NB4 (cell line): ENCODE measurements at regions not wholly inside any gene's neighbourhood (a gene's known extent, or its start where the extent isn't known, plus 50 kb on each side); places are given as distances from the start of the nearest gene placed in this dataset.

Experiments
- CTCF ChIP-seq: IDR thresholded peaks from one replicate; pipeline ENCODE4 v1.5.1; 2012; ENCODE audit warnings: low read depth, low read length
- MAX ChIP-seq: IDR thresholded peaks from 2 replicates; pipeline ENCODE4 v1.6.1; 2011; ENCODE audit warnings: low read depth, low read length
- MYC ChIP-seq: IDR thresholded peaks from 2 replicates; pipeline ENCODE4 v1.6.1; 2011; ENCODE audit warnings: low read depth, low read length
- POLR2A ChIP-seq: IDR thresholded peaks from 2 replicates; pipeline ENCODE4 v1.6.1; 2011; ENCODE audit warnings: mild to moderate bottlenecking; ENCODE audit not compliant: insufficient read length; ENCODE audit errors: extremely low read depth

- TF ChIP-seq CTCF = no peak
- no peak for TF ChIP-seq MYC
- no peak for TF ChIP-seq MAX
- TF ChIP-seq POLR2A = no peak
These were observed 135.3 kb downstream of the MAIP1 start for GRCh38 chr2:200090683-200091082.
